ENCODE measurements at regions not wholly inside any gene's neighbourhood (a gene's known extent, or its start where the extent isn't known, plus 50 kb on each side); places are given as distances from the start of the nearest gene placed in this dataset.

DNA sequence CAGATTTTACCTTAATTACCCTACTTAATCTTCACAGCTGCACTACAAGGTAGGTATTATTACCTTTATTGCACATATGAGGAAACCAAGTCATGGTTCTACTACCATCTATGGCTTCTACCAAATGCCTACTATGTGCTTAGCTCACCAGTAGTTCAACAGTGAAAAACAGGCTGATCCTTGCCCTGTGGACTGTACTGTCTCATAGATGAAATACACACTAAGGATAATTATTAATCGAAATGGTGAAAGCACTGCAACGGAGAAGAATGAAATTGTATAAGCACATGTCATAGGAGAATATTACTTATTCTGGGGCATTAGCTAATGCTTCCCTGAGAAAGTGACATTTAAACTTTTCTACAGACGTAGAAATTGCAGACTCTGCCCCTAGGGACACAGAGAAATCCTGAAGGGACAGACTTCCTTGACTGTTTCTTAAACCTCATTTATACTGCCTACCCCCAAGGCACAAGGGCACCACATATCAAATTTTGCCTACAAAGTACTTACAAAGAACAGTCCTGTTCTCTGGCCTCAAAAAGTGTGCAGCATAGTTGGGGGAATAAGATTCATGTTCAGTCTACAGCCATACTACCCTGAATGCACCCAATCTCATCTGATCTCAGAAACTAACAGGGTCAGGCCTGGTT lies 148.4 kb upstream of the ZC3H11B start:
- TF ChIP-seq MEIS1 (CRISPR knock-in tag; IDR thresholded peaks at IDR 0.05; ENCODE audit: borderline replicate concordance) (no peak), ZNF335 (tag by site-specific recombination; conservative IDR thresholded peaks at IDR 0.05) (no peak), ZNF2 (tag by site-specific recombination; IDR thresholded peaks at IDR 0.05) (no peak), ZNF596 (tag by site-specific recombination; IDR thresholded peaks at IDR 0.05) (no peak)
